ENCODE measurements at regions not wholly inside any gene's neighbourhood (a gene's known extent, or its start where the extent isn't known, plus 50 kb on each side); places are given as distances from the start of the nearest gene placed in this dataset.

DNA sequence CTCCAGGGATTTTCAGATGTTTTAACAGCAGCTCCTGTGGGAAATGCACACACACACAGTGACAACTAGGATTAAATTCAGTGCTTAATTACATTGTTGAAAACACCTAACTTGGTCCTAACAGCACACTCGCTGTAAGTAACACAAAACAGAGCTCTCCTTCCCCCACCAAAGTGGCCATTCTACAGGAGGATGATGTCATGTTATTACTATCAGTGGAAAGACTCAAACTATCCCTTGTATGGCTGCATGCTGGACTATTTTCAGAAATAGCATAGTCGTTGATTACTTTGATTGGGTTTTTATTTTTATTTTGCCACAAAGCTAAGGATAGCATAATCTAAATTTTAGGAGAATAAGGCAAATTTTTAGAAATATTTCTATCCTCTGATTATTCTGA is 406.3 kb downstream of the SPRY1 start:
- no peaks in the 10 kb centered on the region for H3K36me3 ChIP-seq
- no peaks in the 10 kb centered on the region for H3K27me3 ChIP-seq
- DNase-seq: no peak
- H3K4me3 ChIP-seq: no peak overlapping the region
- H3K9me3 ChIP-seq: peaks cover 6% of the 10 kb centered on the region

DNA sequence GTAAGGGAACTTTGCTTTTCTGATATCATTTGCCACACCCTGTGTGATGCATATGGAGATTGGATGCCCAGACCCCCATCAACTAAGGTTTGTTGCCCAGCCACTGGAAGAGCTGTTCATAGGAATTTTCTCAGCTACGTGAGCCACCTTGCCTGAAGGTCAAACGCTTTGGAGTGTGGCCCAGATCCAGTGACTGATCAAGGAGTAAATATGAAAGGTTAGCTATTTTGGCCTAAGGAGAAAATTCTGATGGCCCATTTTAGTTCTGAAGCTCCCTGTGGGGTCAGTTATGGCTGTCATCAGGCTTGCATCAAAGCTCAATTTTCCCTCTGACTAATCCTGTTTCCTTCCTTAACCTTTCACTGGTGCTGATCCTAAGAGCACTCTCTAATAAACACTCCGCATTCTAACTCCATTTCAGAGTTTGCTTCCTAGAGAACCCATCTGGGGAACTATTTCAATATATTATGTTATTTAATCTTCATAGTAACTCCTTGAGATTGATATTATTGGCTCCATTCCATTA is 407.7 kb downstream of the SPRY1 start:
- Histone ChIP-seq H3K27me3 (no peaks in the 10 kb centered on the region), H3K36me3 (no peaks in the 10 kb centered on the region), H3K9me3 (no peaks in the 10 kb centered on the region; the same call in 1 of the 2 replicates), H3K4me3 (no peak overlapping the region)
- no peak for DNase-seq

- H3K9me3 ChIP-seq: no peaks in the 10 kb centered on the region; the same call in 1 of the 2 replicates
- no peak for DNase-seq
- no peak overlapping the region for H3K4me3 ChIP-seq
- H3K36me3 ChIP-seq: no peaks in the 10 kb centered on the region
- no peaks in the 10 kb centered on the region for H3K27me3 ChIP-seq
These were observed 409.5 kb downstream of the SPRY1 start for GRCh38 chr4:123806056-123806455.

DNA sequence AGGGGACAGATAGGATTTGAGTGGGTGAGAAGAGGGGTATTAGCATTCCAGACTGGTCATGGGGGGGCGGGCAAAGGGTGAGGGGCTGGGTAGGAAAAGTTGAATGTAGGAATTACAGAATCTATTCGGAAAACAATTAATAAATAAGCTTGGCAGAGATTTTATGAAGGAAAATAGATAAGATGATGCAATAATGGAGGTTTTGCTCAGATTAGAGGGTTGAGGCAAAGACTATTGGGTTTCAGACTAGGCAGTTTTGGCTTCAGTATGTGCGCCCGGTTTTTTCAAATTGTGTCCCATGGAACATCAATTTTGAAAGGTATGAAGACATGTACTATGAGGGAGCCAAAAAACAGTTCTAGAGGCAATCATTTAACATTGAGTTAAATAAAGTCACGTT is 410.6 kb downstream of the SPRY1 start:
- Histone ChIP-seq H3K27me3 (no peaks in the 10 kb centered on the region), H3K9me3 (no peaks in the 10 kb centered on the region; the same call in 1 of the 2 replicates)

DNA sequence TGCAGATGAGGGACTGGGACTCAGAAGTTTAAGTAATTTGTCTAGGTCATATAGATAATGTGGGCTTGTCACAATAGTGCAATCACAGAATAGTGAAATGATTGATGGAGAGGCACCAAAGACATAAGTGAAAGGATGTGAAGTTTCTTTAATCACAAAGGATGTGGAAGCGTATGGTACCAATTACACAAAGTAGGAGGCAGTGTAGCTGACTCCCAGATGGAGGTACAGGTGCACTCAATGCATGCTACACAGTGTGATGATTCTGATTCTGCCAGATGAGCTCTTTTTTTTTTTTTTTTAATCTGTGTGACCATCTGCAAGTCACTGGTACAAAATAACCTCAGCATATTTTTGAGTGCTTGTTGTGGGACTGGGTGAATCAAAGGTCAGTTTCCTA is 411.3 kb downstream of the SPRY1 start:
- Histone ChIP-seq H3K27me3 (no peaks in the 10 kb centered on the region), H3K4me3 (no peak overlapping the region), H3K9me3 (no peaks in the 10 kb centered on the region; the same call in 1 of the 2 replicates), H3K36me3 (no peaks in the 10 kb centered on the region)
- no peak for DNase-seq

More for the DNA sequence above, 410.6 kb downstream of the SPRY1 start:
- DNase-seq: no peak
- no peaks in the 10 kb centered on the region for H3K36me3 ChIP-seq
- H3K4me3 ChIP-seq: no peak overlapping the region

DNA sequence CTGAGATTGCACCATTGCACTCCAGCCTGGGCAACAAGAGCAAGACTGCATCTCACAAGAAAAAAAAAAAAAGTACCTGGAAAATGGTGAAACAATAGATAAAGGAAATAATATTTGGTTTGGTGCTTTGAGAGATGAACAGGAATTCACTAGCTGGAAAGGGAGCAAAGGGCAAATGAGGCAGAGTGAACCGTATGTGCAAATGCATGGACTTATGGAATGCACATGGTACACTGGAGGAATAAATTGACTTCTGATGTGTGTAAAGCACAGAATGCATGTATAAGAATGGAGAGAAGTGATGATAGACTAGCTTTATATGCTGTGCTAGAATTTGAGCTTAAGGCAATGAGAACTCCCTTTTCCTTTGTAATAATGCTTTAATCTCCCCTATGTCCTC is 413.3 kb downstream of the SPRY1 start:
- H3K4me3 ChIP-seq: no peak overlapping the region
- H3K27me3 ChIP-seq: no peaks in the 10 kb centered on the region
- no peaks in the 10 kb centered on the region; the same call in 1 of the 2 replicates for H3K9me3 ChIP-seq
- no peaks in the 10 kb centered on the region for H3K36me3 ChIP-seq
- DNase-seq: no peak

- no peaks in the 10 kb centered on the region; the same call in 1 of the 2 replicates for H3K9me3 ChIP-seq
- no peak for DNase-seq
- H3K36me3 ChIP-seq: no peaks in the 10 kb centered on the region
- H3K4me3 ChIP-seq: peak overlapping the region; percentile 27
- H3K27me3 ChIP-seq: no peaks in the 10 kb centered on the region
These were observed 415.4 kb downstream of the SPRY1 start for GRCh38 chr4:123812066-123812390.

GRCh38 chr4:123813901-123814300 is 417.3 kb downstream of the SPRY1 start:
- no peak for DNase-seq
- Histone ChIP-seq H3K36me3 (no peaks in the 10 kb centered on the region), H3K27me3 (no peaks in the 10 kb centered on the region), H3K9me3 (no peaks in the 10 kb centered on the region), H3K4me3 (no peak overlapping the region)

DNA sequence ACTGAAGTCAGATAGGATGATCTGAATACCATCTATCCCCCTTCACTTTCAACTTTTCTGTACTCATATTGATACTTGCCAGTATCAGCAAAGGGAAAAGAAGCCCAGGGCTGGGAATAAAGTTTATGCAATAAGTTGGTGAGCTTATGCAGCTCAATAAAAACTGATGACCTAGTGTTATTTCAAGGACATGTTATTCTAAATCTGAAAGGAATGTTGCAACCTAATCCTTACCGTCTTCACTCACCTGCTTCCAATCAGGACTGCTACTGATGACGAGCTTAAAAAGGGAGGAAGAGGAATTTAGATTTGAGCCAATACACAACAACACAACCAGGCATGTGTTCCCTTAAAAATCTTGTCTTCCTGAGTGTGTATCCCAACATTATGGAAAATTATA is 419.9 kb downstream of the SPRY1 start:
- DNase-seq: no peak
- Histone ChIP-seq H3K4me3 (no peak overlapping the region), H3K9me3 (no peaks in the 10 kb centered on the region), H3K36me3 (no peaks in the 10 kb centered on the region), H3K27me3 (no peaks in the 10 kb centered on the region)

GRCh38 chr4:123817025-123817688 is 420.6 kb downstream of the SPRY1 start:
- no peaks in the 10 kb centered on the region for H3K27me3 ChIP-seq
- H3K36me3 ChIP-seq: no peaks in the 10 kb centered on the region
- DNase-seq: no peak

GRCh38 chr4:123819362-123820035 is 422.9 kb downstream of the SPRY1 start:
- Histone ChIP-seq H3K27me3 (no peaks in the 10 kb centered on the region), H3K4me3 (no peak overlapping the region), H3K9me3 (no peaks in the 10 kb centered on the region), H3K36me3 (no peaks in the 10 kb centered on the region)
- DNase-seq: no peak

More at GRCh38 chr4:123817025-123817688, 420.6 kb downstream of the SPRY1 start:
- H3K4me3 ChIP-seq: no peak overlapping the region
- no peaks in the 10 kb centered on the region for H3K9me3 ChIP-seq

DNA sequence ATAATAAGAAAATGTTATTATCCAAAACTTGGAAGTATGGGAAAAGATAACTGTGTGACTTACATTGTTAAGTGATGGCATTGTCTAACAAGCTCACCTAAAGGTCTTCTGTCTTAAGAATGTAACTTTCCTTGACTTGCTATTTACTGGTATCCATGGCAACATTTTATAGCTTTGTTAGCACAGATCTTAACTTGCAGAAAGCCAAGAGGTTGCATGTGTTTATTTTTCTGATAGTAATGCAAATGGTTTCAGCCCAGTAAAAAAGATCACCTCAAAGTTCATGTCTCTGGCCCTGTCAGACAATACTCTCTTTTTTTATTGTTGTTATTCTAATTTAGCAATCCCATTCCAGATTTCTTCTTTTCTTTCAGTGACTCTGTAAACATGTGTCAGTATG is 425.3 kb downstream of the SPRY1 start:
- no peak overlapping the region for H3K4me3 ChIP-seq

DNA sequence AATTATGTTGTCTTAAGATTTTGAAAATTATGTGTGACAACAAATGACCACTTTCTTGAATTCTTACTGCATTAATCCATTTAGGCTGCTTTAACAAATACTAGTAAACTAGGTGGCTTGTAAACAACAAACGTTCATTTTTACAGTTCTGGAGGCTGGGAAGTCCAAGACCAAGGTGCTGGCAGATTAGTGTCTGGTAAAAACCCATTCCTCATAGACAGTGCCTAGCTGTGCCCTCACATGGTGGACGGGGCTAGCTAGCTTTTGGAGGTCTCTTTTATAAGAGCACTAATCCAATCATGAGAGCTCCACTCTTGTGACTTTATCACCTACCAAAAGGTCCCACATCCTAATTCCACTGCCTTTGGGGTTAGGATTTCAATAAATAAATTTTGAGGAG is 425.8 kb downstream of the SPRY1 start:
- no peak for DNase-seq
- Histone ChIP-seq H3K27me3 (no peaks in the 10 kb centered on the region), H3K4me3 (no peak overlapping the region), H3K36me3 (no peaks in the 10 kb centered on the region), H3K9me3 (no peaks in the 10 kb centered on the region; the same call in 1 of the 2 replicates)

More for the DNA sequence above, 425.3 kb downstream of the SPRY1 start:
- Histone ChIP-seq H3K9me3 (no peaks in the 10 kb centered on the region; the same call in 1 of the 2 replicates), H3K36me3 (no peaks in the 10 kb centered on the region), H3K27me3 (no peaks in the 10 kb centered on the region)
- no peak for DNase-seq

DNA sequence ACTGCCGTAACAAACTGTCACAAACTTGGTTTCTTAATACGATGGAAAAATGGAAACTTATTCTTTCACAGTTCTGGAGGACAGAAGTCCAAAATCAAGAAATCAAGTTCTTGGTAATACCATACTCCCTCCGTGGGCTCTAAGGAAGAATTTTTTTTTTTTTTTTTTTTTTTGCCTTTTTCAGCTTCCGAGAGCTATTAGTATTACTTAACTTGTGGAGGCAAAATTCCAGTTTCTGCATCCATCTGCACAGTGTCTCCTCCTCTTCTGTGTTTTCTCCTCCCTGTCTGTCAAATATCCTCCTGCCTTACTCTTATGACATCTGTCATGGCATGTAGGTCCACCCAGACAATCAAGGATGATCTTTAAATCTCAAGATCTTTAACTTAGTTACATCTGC is 426.6 kb downstream of the SPRY1 start:
- Histone ChIP-seq H3K36me3 (no peaks in the 10 kb centered on the region), H3K27me3 (no peaks in the 10 kb centered on the region), H3K4me3 (no peak overlapping the region), H3K9me3 (peaks cover 2% of the 10 kb centered on the region; the same call in 1 of the 2 replicates)
- no peak for DNase-seq

DNA sequence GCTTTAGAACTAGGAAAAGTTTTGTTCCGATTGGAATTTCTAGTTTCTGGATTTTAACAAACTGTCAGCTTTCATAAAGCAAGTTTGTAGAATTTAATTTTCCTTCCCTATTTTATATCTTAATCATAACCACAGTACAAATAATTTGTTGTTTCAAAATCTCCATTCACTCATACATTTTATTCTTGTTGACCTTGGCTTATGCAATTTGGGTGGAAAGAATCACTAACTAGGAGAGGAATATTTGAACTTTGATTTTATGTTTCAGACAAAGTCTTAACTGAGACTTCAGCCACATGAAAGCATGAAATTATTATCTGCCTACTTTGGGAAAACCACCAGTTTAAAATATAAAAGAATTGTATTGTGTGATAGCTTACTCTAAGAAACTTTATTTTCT is 427.9 kb downstream of the SPRY1 start:
- DNase-seq: no peak
- Histone ChIP-seq H3K9me3 (peaks cover 2% of the 10 kb centered on the region; the same call in 1 of the 2 replicates), H3K27me3 (no peaks in the 10 kb centered on the region), H3K36me3 (no peaks in the 10 kb centered on the region), H3K4me3 (no peak overlapping the region)

DNA sequence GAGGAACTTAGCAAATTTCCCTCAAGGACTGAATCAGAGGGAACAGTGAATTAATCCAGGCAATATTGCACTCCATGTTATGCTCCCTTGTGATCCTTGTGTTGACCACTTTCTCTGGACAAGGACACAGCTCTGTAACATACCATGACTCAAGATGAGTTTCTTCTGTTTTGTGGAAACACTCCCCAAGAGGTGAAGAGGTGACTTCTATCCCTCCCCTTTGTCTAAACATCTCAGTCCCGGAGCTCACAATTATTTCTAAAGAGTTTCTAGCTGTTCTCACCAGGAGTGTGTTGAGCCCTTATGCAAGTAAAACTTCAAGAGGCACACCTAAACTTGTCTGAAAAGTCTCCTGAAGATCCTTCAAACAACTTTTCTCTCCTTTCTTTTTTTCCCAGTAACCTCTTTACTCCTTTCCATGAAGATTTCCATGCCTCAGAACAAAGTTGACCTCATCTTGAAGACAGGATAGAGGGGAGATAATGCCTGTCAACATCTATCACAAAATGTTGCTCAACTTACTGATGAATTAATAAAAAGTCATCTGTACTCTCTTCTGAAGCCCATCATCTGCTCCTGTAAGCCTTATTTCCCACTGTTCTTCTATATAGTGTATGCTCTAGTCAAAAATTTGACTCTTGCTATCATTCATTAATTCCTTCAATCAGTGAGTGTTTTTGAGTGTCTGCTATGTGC is 429.1 kb downstream of the SPRY1 start:
- H3K9me3 ChIP-seq: peaks cover 2% of the 10 kb centered on the region; the same call in 1 of the 2 replicates
- no peak for DNase-seq
- H3K36me3 ChIP-seq: no peaks in the 10 kb centered on the region
- no peak overlapping the region for H3K4me3 ChIP-seq
- no peaks in the 10 kb centered on the region for H3K27me3 ChIP-seq

DNA sequence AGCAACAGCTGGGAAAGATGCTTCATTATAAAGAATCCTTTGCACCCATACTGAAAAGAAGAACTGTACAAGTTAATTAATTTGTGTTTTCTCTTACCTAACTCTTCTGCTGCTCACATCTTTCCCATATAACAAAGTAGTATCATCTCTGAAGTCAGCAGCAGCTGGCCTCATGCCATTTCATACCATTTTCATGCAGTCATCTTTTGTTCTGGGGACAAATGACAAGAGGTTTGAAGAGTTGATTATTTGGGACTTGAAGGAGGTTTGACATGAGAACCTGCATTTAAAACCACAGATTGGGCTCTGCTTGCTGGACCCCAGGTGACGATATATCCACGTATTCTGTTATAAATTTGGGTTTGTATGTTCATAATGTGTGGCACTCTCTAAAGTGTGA is 430.3 kb downstream of the SPRY1 start:
- no peak overlapping the region for H3K4me3 ChIP-seq
- peak; percentile 28 for DNase-seq
- peaks cover 2% of the 10 kb centered on the region; the same call in 1 of the 2 replicates for H3K9me3 ChIP-seq
- H3K36me3 ChIP-seq: no peaks in the 10 kb centered on the region
- no peaks in the 10 kb centered on the region for H3K27me3 ChIP-seq

Data from MG63 (cell line).